OCI-LY3 (cell line): ENCODE measurements at regions not wholly inside any gene's neighbourhood (a gene's known extent, or its start where the extent isn't known, plus 50 kb on each side); places are given as distances from the start of the nearest gene placed in this dataset.

Source experiments
- CTCF ChIP-seq: fragments of 200-600, 300-600 bp; sonication (generic); IDR thresholded peaks from 2 replicates; pipeline ENCODE4 v1.5.1; 2014; ENCODE audit warnings: antibody characterized with exemption, low read length, low read depth
- EZH2phosphoT487 ChIP-seq: fragments of 200-600 bp; shearing (Covaris generic); IDR thresholded peaks from 2 replicates; pipeline ENCODE4 v1.6.1; 2018; ENCODE audit warnings: antibody characterized with exemption, mixed run types, low read depth

- TF ChIP-seq CTCF (no peak), EZH2phosphoT487 (no peak)
Observed at GRCh38 chr1:82879701-82880305, 1079.1 kb downstream of the ADGRL2 start.
